Loucy (cell line): ENCODE measurements at regions not wholly inside any gene's neighbourhood (a gene's known extent, or its start where the extent isn't known, plus 50 kb on each side); places are given as distances from the start of the nearest gene placed in this dataset.

Experiments
- H2AFZ ChIP-seq: fragments of 200-600 bp; sonication (generic); 2 replicates; pipeline ENCODE4 v1.6.0; 2016; ENCODE audit warnings: antibody characterized with exemption, mild to moderate bottlenecking, low read length, moderate library complexity
- H3F3A ChIP-seq: fragments of 200-600 bp; 2 replicates; pipeline ENCODE4 v1.6.0; 2016; ENCODE audit warnings: antibody characterized with exemption, low read depth, mild to moderate bottlenecking
- H3K27me3 ChIP-seq: fragments of 200-600 bp; sonication (generic); 2 replicates; pipeline ENCODE4 v1.6.1; 2014; ENCODE audit warnings: low read length, mild to moderate bottlenecking; ENCODE audit not compliant: insufficient read depth, poor library complexity, severe bottlenecking
- H3K36me3 ChIP-seq: fragments of 200-600 bp; sonication (generic); 2 replicates; pipeline ENCODE4 v1.6.1; 2016; ENCODE audit warnings: low read length; ENCODE audit not compliant: insufficient read depth
- H3K4me1 ChIP-seq: fragments of 200-600 bp; sonication (generic); 2 replicates; pipeline ENCODE4 v1.5.1; 2014; ENCODE audit warnings: low read length, mild to moderate bottlenecking; ENCODE audit not compliant: insufficient read depth, poor library complexity, severe bottlenecking
- H3K4me2 ChIP-seq: fragments of 200-600 bp; sonication (generic); 2 replicates; pipeline ENCODE4 v1.6.0; 2014; ENCODE audit warnings: antibody characterized with exemption, low read length, low read depth, mild to moderate bottlenecking; ENCODE audit not compliant: poor library complexity, severe bottlenecking
- H3K4me3 ChIP-seq: fragments of 200-600 bp; sonication (generic); 2 replicates; pipeline ENCODE4 v1.5.1; 2014; ENCODE audit warnings: low read length, mild to moderate bottlenecking, mixed read lengths; ENCODE audit not compliant: poor library complexity, severe bottlenecking
- H3K79me2 ChIP-seq: fragments of 200-600 bp; sonication (generic); 2 replicates; pipeline ENCODE4 v1.6.1; 2014; ENCODE audit warnings: low read length; ENCODE audit not compliant: insufficient read depth
- H3K9ac ChIP-seq: fragments of 200-600 bp; sonication (generic); 2 replicates; pipeline ENCODE4 v1.6.0; 2014; ENCODE audit warnings: mild to moderate bottlenecking, low read depth, low read length, moderate library complexity; ENCODE audit not compliant: poor library complexity, severe bottlenecking
- H3K9me2 ChIP-seq: fragments of 200-600 bp; sonication (generic); replicated peaks from 2 replicates; pipeline ENCODE4 v1.6.1; 2016; ENCODE audit warnings: low read depth, low read length, mixed read lengths
- H3K9me3 ChIP-seq: fragments of 200-600 bp; sonication (generic); 2 replicates; pipeline ENCODE4 v1.6.1; 2014; ENCODE audit warnings: mild to moderate bottlenecking, antibody characterized with exemption, low read length, low read depth; ENCODE audit not compliant: insufficient read depth
- H4K20me1 ChIP-seq: fragments of 200-600 bp; sonication (generic); 2 replicates; pipeline ENCODE4 v1.6.0; 2014; ENCODE audit warnings: antibody characterized with exemption, low read length, mild to moderate bottlenecking; ENCODE audit not compliant: insufficient read depth, poor library complexity, severe bottlenecking
- EZH2phosphoT487 ChIP-seq: fragments of 200-600 bp; IDR thresholded peaks from 2 replicates; pipeline ENCODE4 v1.6.1; 2018; ENCODE audit warnings: antibody characterized with exemption, mild to moderate bottlenecking, moderate library complexity, borderline replicate concordance
- TF ChIP-seq, protein P1 (sequence below): fragments of 200-600 bp; sonication (generic); conservative IDR thresholded peaks from 2 replicates; pipeline ENCODE4 v1.5.1; 2014; ENCODE audit warnings: mild to moderate bottlenecking, antibody characterized with exemption, low read length

DNA sequence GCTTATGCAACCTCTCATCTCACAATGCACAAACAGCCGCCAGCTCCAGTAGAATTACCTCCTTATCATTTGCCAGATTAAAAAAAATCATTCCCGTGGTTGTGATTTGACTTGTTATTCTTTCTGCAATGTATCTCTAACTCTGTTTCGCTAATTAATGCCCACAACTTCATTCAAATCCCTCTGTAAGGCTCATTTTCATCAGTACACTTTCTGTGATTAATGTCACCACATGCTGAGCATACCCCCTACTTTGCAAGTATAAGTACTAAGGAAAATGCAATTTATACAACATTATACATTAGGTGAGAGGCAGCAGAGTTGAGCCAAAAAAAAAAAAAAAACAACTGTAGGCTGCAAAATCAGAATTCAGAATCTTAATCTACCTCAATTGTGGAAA lies 166.0 kb downstream of the FSCB start:
- Histone ChIP-seq H3K36me3 (no peaks in the 10 kb centered on the region), H3K9me3 (no peaks in the 10 kb centered on the region), H2AFZ (no peak overlapping the region), H3K4me2 (no peak overlapping the region), H3K4me1 (no peaks in the 10 kb centered on the region), H3K9me2 (no peaks in the 10 kb centered on the region), H3K27me3 (no peaks in the 10 kb centered on the region), H3K4me3 (no peak overlapping the region), H4K20me1 (no peaks in the 10 kb centered on the region), H3F3A (no peaks in the 10 kb centered on the region), H3K9ac (no peak overlapping the region), H3K79me2 (no peaks in the 10 kb centered on the region)
- TF ChIP-seq EZH2phosphoT487: no peak
- TF ChIP-seq, protein P1, sequence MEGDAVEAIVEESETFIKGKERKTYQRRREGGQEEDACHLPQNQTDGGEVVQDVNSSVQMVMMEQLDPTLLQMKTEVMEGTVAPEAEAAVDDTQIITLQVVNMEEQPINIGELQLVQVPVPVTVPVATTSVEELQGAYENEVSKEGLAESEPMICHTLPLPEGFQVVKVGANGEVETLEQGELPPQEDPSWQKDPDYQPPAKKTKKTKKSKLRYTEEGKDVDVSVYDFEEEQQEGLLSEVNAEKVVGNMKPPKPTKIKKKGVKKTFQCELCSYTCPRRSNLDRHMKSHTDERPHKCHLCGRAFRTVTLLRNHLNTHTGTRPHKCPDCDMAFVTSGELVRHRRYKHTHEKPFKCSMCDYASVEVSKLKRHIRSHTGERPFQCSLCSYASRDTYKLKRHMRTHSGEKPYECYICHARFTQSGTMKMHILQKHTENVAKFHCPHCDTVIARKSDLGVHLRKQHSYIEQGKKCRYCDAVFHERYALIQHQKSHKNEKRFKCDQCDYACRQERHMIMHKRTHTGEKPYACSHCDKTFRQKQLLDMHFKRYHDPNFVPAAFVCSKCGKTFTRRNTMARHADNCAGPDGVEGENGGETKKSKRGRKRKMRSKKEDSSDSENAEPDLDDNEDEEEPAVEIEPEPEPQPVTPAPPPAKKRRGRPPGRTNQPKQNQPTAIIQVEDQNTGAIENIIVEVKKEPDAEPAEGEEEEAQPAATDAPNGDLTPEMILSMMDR: no peak

DNA sequence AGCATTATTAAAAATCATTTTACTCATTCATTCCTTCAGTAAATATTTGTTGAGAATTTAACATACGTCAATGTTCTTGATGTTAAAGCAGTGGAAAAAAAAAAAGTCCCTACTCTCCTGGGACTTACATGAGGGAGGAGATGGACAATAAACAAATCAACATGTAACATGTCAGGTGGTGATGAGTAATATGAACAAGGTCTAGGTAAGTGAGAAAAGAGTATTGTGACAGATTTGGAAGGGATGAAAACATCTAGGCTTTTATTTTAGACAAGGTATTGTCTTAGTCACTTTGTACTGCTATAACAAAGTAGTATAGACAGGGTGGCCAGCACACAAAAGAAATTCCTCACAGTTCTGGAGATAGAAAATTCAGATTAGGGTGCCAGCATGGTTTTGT lies 167.2 kb downstream of the FSCB start:
- TF ChIP-seq, protein P1: no peak
- no peak for TF ChIP-seq EZH2phosphoT487
- Histone ChIP-seq H3K79me2 (no peaks in the 10 kb centered on the region), H2AFZ (no peak overlapping the region), H3K36me3 (no peaks in the 10 kb centered on the region), H3K9me2 (no peaks in the 10 kb centered on the region), H3K27me3 (no peaks in the 10 kb centered on the region), H4K20me1 (no peaks in the 10 kb centered on the region), H3K9ac (no peak overlapping the region), H3K9me3 (no peaks in the 10 kb centered on the region), H3F3A (no peaks in the 10 kb centered on the region), H3K4me2 (no peak overlapping the region), H3K4me3 (no peak overlapping the region), H3K4me1 (no peaks in the 10 kb centered on the region)

DNA sequence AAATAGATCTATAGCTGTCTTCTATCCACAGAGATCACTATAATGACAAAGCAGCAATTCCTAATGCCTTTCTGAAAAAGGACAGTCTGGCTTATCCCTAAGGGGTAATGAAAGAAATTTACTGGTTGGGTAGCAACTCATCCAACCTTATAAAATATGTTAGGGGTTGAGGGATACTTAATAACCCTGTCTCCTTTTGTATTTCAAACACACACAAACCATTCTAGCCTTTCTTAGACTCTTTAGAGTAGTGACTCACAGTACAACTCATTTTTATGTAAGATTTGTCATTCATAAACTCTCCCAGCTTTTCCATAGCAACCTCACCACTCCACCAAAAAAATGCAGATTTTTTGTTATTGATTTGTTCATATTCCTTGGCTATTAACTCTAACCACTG lies 167.9 kb downstream of the FSCB start:
- H3K4me1 ChIP-seq: no peaks in the 10 kb centered on the region
- H4K20me1 ChIP-seq: no peaks in the 10 kb centered on the region
- H3F3A ChIP-seq: no peaks in the 10 kb centered on the region
- H3K36me3 ChIP-seq: no peaks in the 10 kb centered on the region
- no peaks in the 10 kb centered on the region for H3K27me3 ChIP-seq
- H3K9me2 ChIP-seq: no peaks in the 10 kb centered on the region
- TF ChIP-seq, protein P1: no peak
- no peak for TF ChIP-seq EZH2phosphoT487
- no peaks in the 10 kb centered on the region for H3K9me3 ChIP-seq
- no peak overlapping the region for H2AFZ ChIP-seq
- H3K79me2 ChIP-seq: no peaks in the 10 kb centered on the region
- H3K4me2 ChIP-seq: no peak overlapping the region
- H3K9ac ChIP-seq: no peak overlapping the region
- no peak overlapping the region for H3K4me3 ChIP-seq
